ENCODE measurements at regions not wholly inside any gene's neighbourhood (a gene's known extent, or its start where the extent isn't known, plus 50 kb on each side); places are given as distances from the start of the nearest gene placed in this dataset.

DNA sequence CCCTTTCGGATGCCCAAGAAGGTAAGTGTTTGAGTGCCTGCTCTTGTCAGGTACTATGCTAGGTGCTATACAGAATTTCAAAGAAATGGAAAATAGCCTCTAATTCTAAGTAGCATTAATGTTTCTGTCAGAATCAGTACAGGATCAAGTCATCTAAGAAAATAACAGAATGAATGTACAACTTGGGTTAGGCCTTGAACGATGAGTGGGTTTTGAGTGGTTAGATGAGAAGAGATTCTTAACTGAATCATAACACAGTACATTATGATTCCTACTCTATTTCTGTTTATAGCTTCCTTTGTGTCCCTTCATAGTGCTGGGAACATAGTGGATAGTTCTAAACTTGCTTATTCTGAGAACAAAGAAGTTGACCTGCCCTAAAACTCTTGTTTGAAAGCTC is 253.9 kb downstream of the GLUD2 start:
- H3K36me3 Mint-ChIP-seq = no peaks in the 10 kb centered on the region
- POLR2A ChIA-PET = no interaction called here
- Histone ChIP-seq H3K4me1 (ENCODE audit: insufficient read depth, low read length) (no peaks in the 10 kb centered on the region), H3K4me3 (ENCODE audit: low read length) (no peak overlapping the region), H3K9me3 (ENCODE audit: low read length) (no peaks in the 10 kb centered on the region), H3K36me3 (ENCODE audit: insufficient read depth, low read length) (no peaks in the 10 kb centered on the region), H3K27ac (ENCODE audit: low read depth, low read length) (no peak overlapping the region), H3K27me3 (ENCODE audit: insufficient read depth, low read length, poor library complexity, severe bottlenecking) (no peaks in the 10 kb centered on the region)
- H3K4me3 Mint-ChIP-seq = no peak overlapping the region
- no peak for DNase-seq
- no peaks in the 10 kb centered on the region for H3K4me1 Mint-ChIP-seq
- peak overlapping the region in 1 of 8 donors; percentile 75 for H3K27ac Mint-ChIP-seq
- CTCF ChIA-PET = no interaction called here
- no peaks in the 10 kb centered on the region for H3K27me3 Mint-ChIP-seq
- no peaks in the 10 kb centered on the region for H3K9me3 Mint-ChIP-seq

DNA sequence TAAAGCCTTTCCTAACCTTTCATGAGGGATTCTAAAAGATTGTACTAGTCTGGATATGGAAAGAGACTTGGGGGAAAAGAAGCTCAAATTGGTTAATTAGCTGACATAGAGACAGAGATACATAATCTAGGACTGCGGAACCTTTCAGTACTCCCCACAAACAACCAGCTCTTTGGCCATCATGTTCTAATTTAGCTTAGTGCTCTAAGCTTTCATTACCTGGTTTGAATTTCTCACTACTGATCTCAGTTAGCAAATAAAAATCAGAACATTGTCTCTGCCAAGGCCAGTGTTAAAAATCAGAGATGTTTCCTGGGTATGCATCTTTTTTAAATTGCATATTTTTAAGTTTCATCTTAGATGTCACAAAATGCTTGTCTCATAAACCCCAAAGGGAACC is 254.4 kb downstream of the GLUD2 start:
- CTCF ChIA-PET = no interaction called here
- H3K4me1 Mint-ChIP-seq = no peaks in the 10 kb centered on the region
- DNase-seq = no peak
- Histone ChIP-seq H3K27me3 (ENCODE audit: insufficient read depth, low read length, poor library complexity, severe bottlenecking) (no peaks in the 10 kb centered on the region), H3K4me3 (ENCODE audit: low read length) (no peak overlapping the region), H3K27ac (ENCODE audit: low read depth, low read length) (no peak overlapping the region), H3K4me1 (ENCODE audit: insufficient read depth, low read length) (no peaks in the 10 kb centered on the region), H3K36me3 (ENCODE audit: insufficient read depth, low read length) (no peaks in the 10 kb centered on the region), H3K9me3 (ENCODE audit: low read length) (no peaks in the 10 kb centered on the region)
- H3K4me3 Mint-ChIP-seq = no peak overlapping the region
- no peaks in the 10 kb centered on the region for H3K27me3 Mint-ChIP-seq
- POLR2A ChIA-PET = no interaction called here
- H3K36me3 Mint-ChIP-seq = no peaks in the 10 kb centered on the region
- H3K27ac Mint-ChIP-seq = no peak overlapping the region
- H3K9me3 Mint-ChIP-seq = no peaks in the 10 kb centered on the region

DNA sequence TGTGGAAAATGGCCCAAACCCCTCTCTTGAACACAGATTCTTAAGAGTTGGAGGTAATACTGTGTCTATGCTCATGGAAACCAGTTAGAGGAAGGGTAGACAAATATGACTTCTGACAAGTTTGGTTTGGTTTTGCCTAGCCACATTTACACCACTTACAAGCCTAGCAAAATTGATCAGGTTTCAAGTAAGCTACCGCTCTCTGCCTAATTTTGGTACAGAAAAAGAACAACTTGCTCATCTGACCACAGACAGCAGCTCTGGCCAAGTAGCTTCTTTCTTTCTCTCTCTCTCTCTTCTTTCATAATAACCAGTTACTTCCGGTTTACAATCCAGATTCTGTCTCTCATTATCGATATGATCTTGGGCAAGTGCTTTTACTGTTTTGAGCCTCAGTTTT is 260.0 kb downstream of the GLUD2 start:
- no peak for DNase-seq
- Histone ChIP-seq H3K27me3 (ENCODE audit: insufficient read depth, low read length, poor library complexity, severe bottlenecking) (no peaks in the 10 kb centered on the region), H3K36me3 (ENCODE audit: insufficient read depth, low read length) (no peaks in the 10 kb centered on the region), H3K27ac (ENCODE audit: low read depth, low read length) (no peak overlapping the region), H3K9me3 (ENCODE audit: low read length) (no peaks in the 10 kb centered on the region), H3K4me3 (ENCODE audit: low read length) (no peak overlapping the region), H3K4me1 (ENCODE audit: insufficient read depth, low read length) (no peaks in the 10 kb centered on the region)
- ChIA-PET POLR2A (no interaction called here), CTCF (no interaction called here)
- H3K27me3 Mint-ChIP-seq = no peaks in the 10 kb centered on the region
- no peaks in the 10 kb centered on the region for H3K9me3 Mint-ChIP-seq
- no peak overlapping the region for H3K4me3 Mint-ChIP-seq
- H3K4me1 Mint-ChIP-seq = peaks cover 0 to 15% (median 3%) of the 10 kb centered on the region in 3 donors
- no peaks in the 10 kb centered on the region for H3K36me3 Mint-ChIP-seq
- H3K27ac Mint-ChIP-seq = no peak overlapping the region

DNA sequence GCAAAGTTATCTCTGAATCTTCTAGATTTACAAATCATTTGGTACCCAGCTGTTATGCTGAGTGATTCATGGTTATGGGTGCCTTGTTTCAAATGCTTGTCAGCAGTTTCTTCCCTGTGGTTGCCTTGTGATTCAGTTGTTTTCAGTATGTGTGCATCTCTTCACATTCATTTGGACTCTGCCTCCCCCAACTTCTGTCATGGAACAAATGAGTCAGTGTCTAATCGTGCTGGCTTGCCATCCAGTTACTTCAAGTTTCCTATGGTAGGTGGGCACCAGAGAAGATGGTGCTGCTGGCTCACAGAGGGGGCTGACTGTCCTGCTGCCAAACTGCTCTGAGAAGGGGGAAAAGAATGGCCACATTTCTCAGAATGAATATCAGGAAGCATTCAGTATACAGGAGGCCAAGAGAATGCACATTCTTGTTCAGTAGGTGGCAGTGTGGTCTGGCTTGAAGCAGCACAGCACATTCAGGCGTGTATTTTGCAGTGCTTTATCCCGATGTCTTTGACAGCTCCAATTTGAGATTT is 260.9 kb downstream of the GLUD2 start:
- H3K4me3 ChIP-seq (ENCODE audit: low read length) = no peak overlapping the region
- no peaks in the 10 kb centered on the region for H3K9me3 ChIP-seq (ENCODE audit: low read length)
- Mint-ChIP-seq H3K4me3 (no peak overlapping the region), H3K36me3 (no peaks in the 10 kb centered on the region), H3K4me1 (peaks cover 0 to 15% (median 3%) of the 10 kb centered on the region in 3 donors), H3K27ac (no peak overlapping the region), H3K9me3 (no peaks in the 10 kb centered on the region), H3K27me3 (no peaks in the 10 kb centered on the region)
- no peak overlapping the region for H3K27ac ChIP-seq (ENCODE audit: low read depth, low read length)
- no peaks in the 10 kb centered on the region for H3K4me1 ChIP-seq (ENCODE audit: insufficient read depth, low read length)
- ChIA-PET CTCF (no interaction called here), POLR2A (no interaction called here)
- no peaks in the 10 kb centered on the region for H3K27me3 ChIP-seq (ENCODE audit: insufficient read depth, low read length, poor library complexity, severe bottlenecking)
- peak in 1 of 5 donors; percentile 38 for DNase-seq
- no peaks in the 10 kb centered on the region for H3K36me3 ChIP-seq (ENCODE audit: insufficient read depth, low read length)

DNA sequence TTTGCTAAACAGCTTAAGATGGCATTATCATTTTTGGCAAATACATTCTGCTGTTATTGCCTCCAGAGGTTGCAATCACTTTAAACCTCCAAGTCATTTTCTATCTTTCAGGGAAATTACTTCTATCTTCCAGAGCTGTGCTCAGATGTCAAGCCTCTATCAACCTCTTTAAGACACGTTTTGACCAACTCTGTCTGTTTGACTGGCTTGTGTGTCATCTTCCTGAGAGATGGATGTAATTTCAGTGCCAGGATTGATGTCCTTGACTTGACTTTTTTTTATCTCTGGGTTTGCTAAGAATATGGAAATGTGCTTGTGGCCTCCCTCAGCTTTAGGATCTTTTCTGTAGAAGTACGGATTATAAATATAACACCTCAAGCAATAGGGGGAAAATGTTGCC is 263.4 kb downstream of the GLUD2 start:
- Histone ChIP-seq H3K4me1 (ENCODE audit: insufficient read depth, low read length) (no peaks in the 10 kb centered on the region), H3K36me3 (ENCODE audit: insufficient read depth, low read length) (no peaks in the 10 kb centered on the region), H3K4me3 (ENCODE audit: low read length) (no peak overlapping the region), H3K27ac (ENCODE audit: low read depth, low read length) (no peak overlapping the region), H3K27me3 (ENCODE audit: insufficient read depth, low read length, poor library complexity, severe bottlenecking) (no peaks in the 10 kb centered on the region), H3K9me3 (ENCODE audit: low read length) (no peaks in the 10 kb centered on the region)
- no peak overlapping the region for H3K4me3 Mint-ChIP-seq
- no peak overlapping the region for H3K27ac Mint-ChIP-seq
- H3K36me3 Mint-ChIP-seq = no peaks in the 10 kb centered on the region
- H3K9me3 Mint-ChIP-seq = no peaks in the 10 kb centered on the region
- ChIA-PET CTCF (no interaction called here), POLR2A (no interaction called here)
- DNase-seq = no peak
- H3K27me3 Mint-ChIP-seq = no peaks in the 10 kb centered on the region
- peaks cover 0 to 15% (median 3%) of the 10 kb centered on the region in 3 donors for H3K4me1 Mint-ChIP-seq

DNA sequence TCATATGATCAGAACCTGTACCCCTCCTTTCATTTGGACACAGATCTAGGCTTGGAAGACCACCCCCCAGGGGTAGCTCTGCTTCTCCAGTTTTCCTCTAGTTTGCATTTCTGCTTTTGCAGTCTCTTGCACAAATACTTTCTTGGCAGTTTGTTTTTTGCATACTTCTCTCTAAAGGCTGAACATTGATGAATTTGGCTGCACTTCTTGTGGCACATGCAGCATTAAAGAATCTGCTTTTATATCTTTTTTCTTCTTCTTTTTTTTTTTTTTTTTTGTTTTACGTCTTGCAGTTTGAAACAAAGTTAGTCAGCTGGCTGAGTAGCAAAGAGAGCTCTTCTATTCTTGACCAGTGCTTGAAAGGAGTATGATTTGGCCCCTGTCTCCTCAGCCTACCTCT is 273.0 kb downstream of the GLUD2 start:
- Mint-ChIP-seq H3K27ac (no peak overlapping the region), H3K4me1 (no peaks in the 10 kb centered on the region), H3K4me3 (no peak overlapping the region), H3K36me3 (no peaks in the 10 kb centered on the region), H3K27me3 (peaks cover 0 to 2% of the 10 kb centered on the region in 2 donors), H3K9me3 (no peaks in the 10 kb centered on the region)
- POLR2A ChIA-PET = no interaction called here
- H3K27ac ChIP-seq (ENCODE audit: low read depth, low read length) = no peak overlapping the region
- H3K27me3 ChIP-seq (ENCODE audit: insufficient read depth, low read length, poor library complexity, severe bottlenecking) = no peaks in the 10 kb centered on the region
- CTCF ChIA-PET = no interaction called here
- no peaks in the 10 kb centered on the region for H3K36me3 ChIP-seq (ENCODE audit: insufficient read depth, low read length)
- DNase-seq = no peak
- no peaks in the 10 kb centered on the region for H3K4me1 ChIP-seq (ENCODE audit: insufficient read depth, low read length)
- H3K4me3 ChIP-seq (ENCODE audit: low read length) = no peak overlapping the region
- no peaks in the 10 kb centered on the region for H3K9me3 ChIP-seq (ENCODE audit: low read length)

DNA sequence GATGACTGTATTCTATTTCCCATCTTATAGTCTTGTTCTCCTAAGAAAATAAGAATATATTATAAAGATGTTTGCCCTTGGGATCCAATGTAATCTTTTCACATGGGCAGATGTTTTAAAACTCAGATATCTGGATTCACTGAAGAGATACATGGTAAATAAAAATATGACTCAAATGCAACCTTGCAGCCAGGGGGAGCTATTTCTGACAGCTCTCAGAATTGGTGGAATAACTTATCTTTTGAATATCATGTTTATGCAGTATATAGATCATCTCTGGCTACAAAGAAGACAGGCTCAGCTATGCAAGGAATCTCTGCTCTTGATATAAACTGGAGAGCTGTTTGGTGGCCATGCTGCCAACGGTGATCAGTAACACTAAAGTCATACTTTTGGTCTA is 274.7 kb downstream of the GLUD2 start:
- Histone ChIP-seq H3K4me3 (ENCODE audit: low read length) (no peak overlapping the region), H3K36me3 (ENCODE audit: insufficient read depth, low read length) (no peaks in the 10 kb centered on the region), H3K27me3 (ENCODE audit: insufficient read depth, low read length, poor library complexity, severe bottlenecking) (no peaks in the 10 kb centered on the region), H3K9me3 (ENCODE audit: low read length) (no peaks in the 10 kb centered on the region), H3K27ac (ENCODE audit: low read depth, low read length) (no peak overlapping the region), H3K4me1 (ENCODE audit: insufficient read depth, low read length) (no peaks in the 10 kb centered on the region)
- Mint-ChIP-seq H3K27ac (no peak overlapping the region), H3K4me3 (no peak overlapping the region), H3K27me3 (peaks cover 0 to 2% of the 10 kb centered on the region in 2 donors), H3K36me3 (no peaks in the 10 kb centered on the region), H3K4me1 (no peaks in the 10 kb centered on the region), H3K9me3 (no peaks in the 10 kb centered on the region)
- ChIA-PET POLR2A (no interaction called here), CTCF (no interaction called here)
- no peak for DNase-seq

DNA sequence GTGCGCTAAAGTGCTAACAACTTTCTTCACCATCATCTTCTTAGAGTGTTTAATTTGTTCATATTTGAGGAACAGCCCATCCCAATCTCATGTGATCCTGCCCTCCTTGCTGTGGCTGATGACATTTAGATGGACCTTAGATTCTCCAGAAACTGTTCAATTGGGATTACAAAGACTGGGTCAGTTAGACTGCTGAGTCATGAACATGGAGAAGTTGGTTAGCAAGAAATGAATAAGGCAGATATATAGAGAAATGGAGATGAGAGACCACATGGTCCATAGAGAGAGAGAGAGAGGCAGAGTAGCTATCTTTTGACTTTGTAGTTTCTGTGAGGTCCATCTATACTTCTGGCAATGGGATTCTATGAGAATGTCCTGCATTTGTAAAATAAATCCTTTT is 275.9 kb downstream of the GLUD2 start:
- no peaks in the 10 kb centered on the region for H3K9me3 ChIP-seq (ENCODE audit: low read length)
- no peak overlapping the region for H3K4me3 Mint-ChIP-seq
- H3K4me3 ChIP-seq (ENCODE audit: low read length) = no peak overlapping the region
- H3K27ac Mint-ChIP-seq = no peak overlapping the region
- H3K4me1 Mint-ChIP-seq = no peaks in the 10 kb centered on the region
- H3K36me3 Mint-ChIP-seq = no peaks in the 10 kb centered on the region
- no peak for DNase-seq
- ChIA-PET POLR2A (no interaction called here), CTCF (no interaction called here)
- H3K4me1 ChIP-seq (ENCODE audit: insufficient read depth, low read length) = no peaks in the 10 kb centered on the region
- H3K27me3 Mint-ChIP-seq = peaks cover 0 to 2% of the 10 kb centered on the region in 2 donors
- H3K27ac ChIP-seq (ENCODE audit: low read depth, low read length) = no peak overlapping the region
- no peaks in the 10 kb centered on the region for H3K9me3 Mint-ChIP-seq
- H3K27me3 ChIP-seq (ENCODE audit: insufficient read depth, low read length, poor library complexity, severe bottlenecking) = no peaks in the 10 kb centered on the region
- no peaks in the 10 kb centered on the region for H3K36me3 ChIP-seq (ENCODE audit: insufficient read depth, low read length)

DNA sequence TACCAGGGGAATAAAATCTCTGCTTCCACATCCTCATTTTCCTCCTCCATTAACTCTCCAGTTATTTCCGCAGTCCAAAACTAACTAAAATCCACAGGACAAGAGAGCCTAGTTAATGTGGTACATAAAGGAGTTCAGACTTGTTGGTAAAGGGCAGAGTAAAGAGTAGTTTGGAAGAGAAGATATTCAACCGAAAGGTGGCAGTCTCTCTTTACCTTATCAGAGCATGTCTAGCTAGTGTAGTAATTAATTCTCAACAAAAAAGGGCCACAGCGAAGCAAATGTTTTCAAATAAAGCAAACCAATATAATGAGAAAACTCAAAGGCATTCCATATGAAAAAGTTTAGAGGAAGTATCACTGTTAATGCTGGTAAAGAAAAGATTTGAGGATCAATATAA is 286.5 kb downstream of the GLUD2 start:
- H3K4me1 Mint-ChIP-seq = no peaks in the 10 kb centered on the region
- no peaks in the 10 kb centered on the region for H3K27me3 ChIP-seq (ENCODE audit: insufficient read depth, low read length, poor library complexity, severe bottlenecking)
- no peak overlapping the region for H3K4me3 ChIP-seq (ENCODE audit: low read length)
- H3K4me3 Mint-ChIP-seq = no peak overlapping the region
- no peaks in the 10 kb centered on the region for H3K9me3 Mint-ChIP-seq
- H3K27ac ChIP-seq (ENCODE audit: low read depth, low read length) = no peak overlapping the region
- H3K36me3 Mint-ChIP-seq = no peaks in the 10 kb centered on the region
- CTCF ChIA-PET = no interaction called here
- no peaks in the 10 kb centered on the region for H3K9me3 ChIP-seq (ENCODE audit: low read length)
- H3K36me3 ChIP-seq (ENCODE audit: insufficient read depth, low read length) = no peaks in the 10 kb centered on the region
- DNase-seq = no peak
- no peaks in the 10 kb centered on the region for H3K4me1 ChIP-seq (ENCODE audit: insufficient read depth, low read length)
- H3K27me3 Mint-ChIP-seq = peaks cover 0 to 2% of the 10 kb centered on the region in 2 donors
- no peak overlapping the region for H3K27ac Mint-ChIP-seq
- POLR2A ChIA-PET = no interaction called here
